ENCODE measurements at regions not wholly inside any gene's neighbourhood (a gene's known extent, or its start where the extent isn't known, plus 50 kb on each side); places are given as distances from the start of the nearest gene placed in this dataset.

GRCh38 chr2:121872651-121873050 is 117.2 kb downstream of the TSN start:
- H3K27ac ChIP-seq = no peak overlapping the region
- H3K4me1 ChIP-seq = no peaks in the 10 kb centered on the region
- 84 to 85% methylated on average over 2 of the region's 2 CpGs for WGBS, 2 donors
- no peaks in the 10 kb centered on the region for H3K27me3 ChIP-seq
- H3K9me3 ChIP-seq = no peaks in the 10 kb centered on the region
- TF ChIP-seq EP300 (IDR thresholded peaks at IDR 0.05) = no peak
- no peak for TF ChIP-seq POLR2AphosphoS5 (IDR thresholded peaks at IDR 0.05)
- TF ChIP-seq CTCF (IDR thresholded peaks at IDR 0.05) = no peak
- no peak for TF ChIP-seq POLR2A (IDR thresholded peaks at IDR 0.05)
- no peak overlapping the region for H3K4me3 ChIP-seq
- no peaks in the 10 kb centered on the region for H3K36me3 ChIP-seq
- ATAC-seq (ENCODE audit: low FRiP score in 2 of 2) (no peak), DNase-seq (no peak)

GRCh38 chr2:121873864-121874263 is 118.4 kb downstream of the TSN start:
- 81 to 90% methylated on average over 7 of the region's 7 CpGs for WGBS, 2 donors
- Histone ChIP-seq H3K4me1 (no peaks in the 10 kb centered on the region), H3K36me3 (no peaks in the 10 kb centered on the region), H3K27ac (no peak overlapping the region), H3K4me3 (no peak overlapping the region), H3K9me3 (no peaks in the 10 kb centered on the region), H3K27me3 (no peaks in the 10 kb centered on the region)
- ATAC-seq (ENCODE audit: low FRiP score in 2 of 2) = no peak
- TF ChIP-seq POLR2AphosphoS5 (IDR thresholded peaks at IDR 0.05) (no peak), EP300 (IDR thresholded peaks at IDR 0.05) (no peak), POLR2A (IDR thresholded peaks at IDR 0.05) (no peak), CTCF (IDR thresholded peaks at IDR 0.05) (no peak)
- DNase-seq = no peak

GRCh38 chr2:121875585-121876185 is 120.2 kb downstream of the TSN start:
- Histone ChIP-seq H3K27ac (no peak overlapping the region), H3K27me3 (no peaks in the 10 kb centered on the region), H3K36me3 (no peaks in the 10 kb centered on the region), H3K4me1 (no peaks in the 10 kb centered on the region), H3K4me3 (no peak overlapping the region), H3K9me3 (no peaks in the 10 kb centered on the region)
- WGBS, 2 donors = 74 to 83% methylated on average over 2 of the region's 2 CpGs
- no peak for TF ChIP-seq CTCF (IDR thresholded peaks at IDR 0.05)
- no peak for TF ChIP-seq POLR2A (IDR thresholded peaks at IDR 0.05)
- no peak for TF ChIP-seq POLR2AphosphoS5 (IDR thresholded peaks at IDR 0.05)
- no peak for TF ChIP-seq EP300 (IDR thresholded peaks at IDR 0.05)
- ATAC-seq (ENCODE audit: low FRiP score in 2 of 2) (peak in 1 of 2 donors; percentile 25), DNase-seq (no peak)

GRCh38 chr2:121877366-121877765 is 121.9 kb downstream of the TSN start:
- WGBS, 2 donors = 79 to 94% methylated on average over 1 of the region's 1 CpG
- H3K27me3 ChIP-seq = no peaks in the 10 kb centered on the region
- H3K9me3 ChIP-seq = no peaks in the 10 kb centered on the region
- no peak for ATAC-seq (ENCODE audit: low FRiP score in 2 of 2)
- no peak overlapping the region for H3K27ac ChIP-seq
- no peak for TF ChIP-seq POLR2AphosphoS5 (IDR thresholded peaks at IDR 0.05)
- no peak for TF ChIP-seq POLR2A (IDR thresholded peaks at IDR 0.05)
- TF ChIP-seq CTCF (IDR thresholded peaks at IDR 0.05) = no peak
- TF ChIP-seq EP300 (IDR thresholded peaks at IDR 0.05) = no peak
- no peak overlapping the region for H3K4me3 ChIP-seq
- H3K36me3 ChIP-seq = no peaks in the 10 kb centered on the region
- H3K4me1 ChIP-seq = no peaks in the 10 kb centered on the region
- no peak for DNase-seq

- Histone ChIP-seq H3K4me3 (no peak overlapping the region), H3K27ac (no peak overlapping the region), H3K27me3 (no peaks in the 10 kb centered on the region), H3K36me3 (no peaks in the 10 kb centered on the region), H3K9me3 (no peaks in the 10 kb centered on the region), H3K4me1 (no peaks in the 10 kb centered on the region)
- ATAC-seq (ENCODE audit: low FRiP score in 2 of 2) (no peak), DNase-seq (no peak)
- whole genome bisulfite sequencing, 2 donors = 83 to 84% methylated on average over 4 of the region's 4 CpGs
- TF ChIP-seq POLR2AphosphoS5 (IDR thresholded peaks at IDR 0.05) (no peak), EP300 (IDR thresholded peaks at IDR 0.05) (no peak), POLR2A (IDR thresholded peaks at IDR 0.05) (no peak), CTCF (IDR thresholded peaks at IDR 0.05) (no peak)
These were observed 124.8 kb downstream of the TSN start for GRCh38 chr2:121880283-121880682.
